ENCODE measurements at regions not wholly inside any gene's neighbourhood (a gene's known extent, or its start where the extent isn't known, plus 50 kb on each side); places are given as distances from the start of the nearest gene placed in this dataset.

DNA sequence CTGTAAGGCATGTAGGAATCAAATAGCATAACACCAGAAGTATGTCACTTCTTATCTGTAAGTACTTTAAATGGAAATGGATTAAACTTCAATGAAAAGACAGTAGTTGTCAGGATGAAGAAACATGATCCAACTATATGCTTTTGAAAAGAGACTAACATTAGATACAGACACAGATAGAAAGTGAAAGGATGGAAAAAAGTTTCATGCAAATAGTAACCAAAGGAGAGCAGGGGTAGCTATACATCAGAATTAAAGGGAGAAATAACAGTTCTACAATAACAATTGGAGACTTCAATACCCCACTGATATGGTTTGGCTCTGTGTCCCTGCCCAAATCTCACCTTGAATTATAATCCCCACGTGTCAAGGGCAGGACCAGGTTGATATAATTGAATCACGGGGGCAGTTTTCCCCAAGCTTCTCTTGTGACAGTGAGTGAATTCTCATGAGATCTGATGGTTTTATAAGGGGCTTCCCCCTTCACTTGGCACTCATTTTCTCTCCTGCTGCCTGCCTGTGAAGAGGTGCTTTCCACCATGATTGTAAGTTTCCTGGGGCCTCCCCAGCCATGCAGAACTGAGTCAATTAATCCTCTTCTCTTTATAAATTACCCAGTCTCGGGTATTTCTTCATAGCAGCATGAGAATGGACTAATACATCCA, 205.4 kb upstream of the CDH2 start:
- no peak for TF ChIP-seq CTCF (IDR thresholded peaks at IDR 0.05; ENCODE audit: low read depth, low read length)
- no peak overlapping the region for H3K4me3 ChIP-seq (replicated peaks in 1 of 2; ENCODE audit: low read depth in 2 of 2, low read length in 2 of 2)
- no peak for DNase-seq (ENCODE audit: low read depth in 2 of 2)

- H3K4me3 ChIP-seq (replicated peaks in 1 of 2; ENCODE audit: low read depth in 2 of 2, low read length in 2 of 2), result no peak overlapping the region
- TF ChIP-seq CTCF (IDR thresholded peaks at IDR 0.05; ENCODE audit: low read depth, low read length), result no peak
- DNase-seq (ENCODE audit: low read depth in 2 of 2), result no peak
Observed at GRCh38 chr18:28372186-28372585, 195.3 kb upstream of the CDH2 start.

DNA sequence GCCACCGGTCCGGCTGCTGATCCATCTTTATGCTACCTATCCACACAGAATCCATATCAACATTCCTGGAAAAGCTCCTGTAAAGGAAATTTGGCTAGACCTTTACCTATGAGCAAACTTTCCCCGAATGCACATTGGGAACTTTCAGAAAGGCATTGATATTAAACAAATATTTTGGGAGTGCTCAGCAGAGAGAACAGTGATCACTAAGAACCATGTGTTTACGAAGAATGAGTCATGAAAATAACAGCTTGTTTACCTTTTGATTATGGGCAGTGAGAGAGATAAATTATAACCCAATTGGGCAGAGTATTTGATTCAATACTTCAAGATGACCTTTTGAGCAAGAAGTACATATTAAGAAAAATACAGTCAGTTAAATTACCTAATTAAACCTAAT, 189.7 kb upstream of the CDH2 start:
- H3K4me3 ChIP-seq (replicated peaks in 1 of 2; ENCODE audit: low read depth in 2 of 2, low read length in 2 of 2), result no peak overlapping the region
- TF ChIP-seq CTCF (IDR thresholded peaks at IDR 0.05; ENCODE audit: low read depth, low read length), result no peak
- no peak for DNase-seq (ENCODE audit: low read depth in 2 of 2)

DNA sequence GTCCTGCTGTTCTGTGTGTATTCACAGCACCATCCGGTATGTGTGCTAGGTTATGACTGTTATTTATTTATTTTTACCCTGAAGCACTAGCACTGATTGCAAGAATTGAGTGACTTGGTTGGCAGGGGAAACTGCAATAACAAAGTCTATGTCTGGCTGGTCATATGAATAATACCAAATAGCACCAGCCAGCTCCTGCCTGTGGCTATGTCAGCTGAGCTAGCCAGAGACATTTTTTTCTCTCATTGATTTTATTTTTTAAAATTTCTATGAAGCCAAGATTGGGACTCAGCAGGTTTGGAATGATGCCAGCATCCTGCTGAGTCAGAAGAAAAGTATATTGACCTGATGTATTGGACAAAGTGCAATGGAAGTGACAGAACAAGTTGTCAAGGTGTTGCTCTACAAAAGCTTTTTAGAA, 188.5 kb upstream of the CDH2 start:
- no peak for TF ChIP-seq CTCF (IDR thresholded peaks at IDR 0.05; ENCODE audit: low read depth, low read length)
- no peak overlapping the region for H3K4me3 ChIP-seq (replicated peaks in 1 of 2; ENCODE audit: low read depth in 2 of 2, low read length in 2 of 2)
- DNase-seq (ENCODE audit: low read depth in 2 of 2), result peak; percentile 44 to 74

- TF ChIP-seq CTCF (IDR thresholded peaks at IDR 0.05; ENCODE audit: low read depth, low read length), result no peak
- DNase-seq (ENCODE audit: low read depth in 2 of 2), result no peak
- H3K4me3 ChIP-seq (replicated peaks in 1 of 2; ENCODE audit: low read depth in 2 of 2, low read length in 2 of 2), result no peak overlapping the region
Observed at GRCh38 chr18:28363124-28363523, 186.2 kb upstream of the CDH2 start.

DNA sequence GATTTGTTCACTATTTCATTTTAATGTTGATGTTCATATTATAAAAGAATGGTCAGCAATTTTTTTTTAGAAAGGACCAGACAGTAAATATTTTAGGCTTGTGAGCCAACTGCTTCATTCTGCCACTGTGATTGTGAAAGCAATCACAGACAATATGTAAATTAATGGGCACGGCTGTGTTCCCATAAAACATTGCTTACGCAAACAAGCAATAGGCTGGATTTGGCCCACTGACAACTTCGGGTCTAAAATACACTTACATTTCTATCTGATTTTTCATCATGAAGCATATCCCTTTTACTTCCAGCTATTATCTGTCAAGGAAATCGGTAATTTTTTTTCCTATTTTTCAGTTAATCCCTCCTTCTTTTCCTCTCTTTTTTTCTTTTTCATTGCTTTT, 182.2 kb upstream of the CDH2 start:
- no peak overlapping the region for H3K4me3 ChIP-seq (replicated peaks in 1 of 2; ENCODE audit: low read depth in 2 of 2, low read length in 2 of 2)
- DNase-seq (ENCODE audit: low read depth in 2 of 2), result peak in 1 of 2 donors; percentile 9
- TF ChIP-seq CTCF (IDR thresholded peaks at IDR 0.05; ENCODE audit: low read depth, low read length), result no peak
